Suprapubic skin (tissue), 4 donors: ENCODE measurements at regions not wholly inside any gene's neighbourhood (a gene's known extent, or its start where the extent isn't known, plus 50 kb on each side); places are given as distances from the start of the nearest gene placed in this dataset.

ENCODE experiments used
- CTCF ChIP-seq, 2 donors: fragments of 200-600 bp in 1 of 2; fragments of 450-650 bp in 1 of 2; sonication (generic) in 1 of 2; IDR thresholded peaks; one replicate each; pipeline ENCODE4 v1.5.1; 2016 to 2019; ENCODE audit warnings: antibody characterized with exemption in 2 of 2, mild to moderate bottlenecking in 1 of 2, moderate library complexity in 1 of 2
- EP300 ChIP-seq: sonication (generic); formaldehyde crosslinking; IDR thresholded peaks from one replicate; pipeline ENCODE4 v1.6.1; 2017; ENCODE audit warnings: antibody characterized with exemption
- POLR2A ChIP-seq, 2 donors: fragments of 450-650 bp; IDR thresholded peaks; one replicate each; pipeline ENCODE4 v1.6.1; 2017; ENCODE audit warnings: antibody characterized with exemption in 2 of 2, mild to moderate bottlenecking in 2 of 2, moderate library complexity in 2 of 2
- POLR2AphosphoS5 ChIP-seq, 3 donors: sonication (generic); formaldehyde crosslinking; IDR thresholded peaks; one replicate each; pipeline ENCODE4 v1.6.1; 2017; ENCODE audit warnings: antibody characterized with exemption in 3 of 3

DNA sequence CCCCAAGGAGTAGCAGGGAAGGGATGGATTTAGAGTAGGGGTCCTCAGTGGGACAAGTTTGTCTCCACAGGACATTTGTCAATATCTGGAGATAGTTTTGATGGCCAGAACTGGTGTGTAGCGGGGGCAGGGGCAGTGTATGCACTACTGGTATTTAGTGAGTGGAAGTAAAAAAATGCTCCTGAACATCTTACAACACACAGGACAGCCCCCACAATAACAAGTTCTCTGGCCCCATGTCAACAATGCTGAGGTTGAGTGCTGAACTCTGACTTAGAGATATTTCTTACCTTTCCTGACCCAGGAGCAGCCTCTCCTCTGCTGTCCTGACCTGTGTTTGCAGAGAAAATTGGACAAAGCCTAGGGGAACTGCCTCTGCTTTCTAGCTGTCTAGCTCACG lies 365.8 kb downstream of the HAPSTR1 start:
- TF ChIP-seq CTCF (IDR thresholded peaks at IDR 0.05) (no peak), POLR2A (IDR thresholded peaks at IDR 0.05) (no peak), POLR2AphosphoS5 (IDR thresholded peaks at IDR 0.05) (no peak), EP300 (no peak)
